ENCODE measurements at regions not wholly inside any gene's neighbourhood (a gene's known extent, or its start where the extent isn't known, plus 50 kb on each side); places are given as distances from the start of the nearest gene placed in this dataset.
"Not testable (repeated sequence)": the region's sequence is repeated elsewhere in the genome, so short reads cannot be mapped to it uniquely, and the experiment has no call there.

GRCh38 chrX:128973033-128973432, 550.3 kb downstream of the SMARCA1 start:
- no peak for DNase-seq (ENCODE audit: low read depth)

- DNase-seq (ENCODE audit: low read depth), result no peak
These were observed 562.0 kb downstream of the SMARCA1 start for GRCh38 chrX:128961290-128961689.

GRCh38 chrX:128954697-128955096, 568.6 kb downstream of the SMARCA1 start:
- DNase-seq (ENCODE audit: low read depth), result not testable (repeated sequence)

- no peak for DNase-seq (ENCODE audit: low read depth)
These were observed 592.2 kb downstream of the SMARCA1 start for GRCh38 chrX:128931071-128931470.

- no peak for DNase-seq (ENCODE audit: low read depth)
These were observed 593.8 kb downstream of the SMARCA1 start for GRCh38 chrX:128929271-128930057.

GRCh38 chrX:128928636-128929035, 594.7 kb downstream of the SMARCA1 start:
- DNase-seq (ENCODE audit: low read depth), result no peak

- no peak for DNase-seq (ENCODE audit: low read depth)
These were observed 595.9 kb downstream of the SMARCA1 start for GRCh38 chrX:128927363-128927762.

GRCh38 chrX:128906753-128907152, 616.5 kb downstream of the SMARCA1 start:
- no peak for DNase-seq (ENCODE audit: low read depth)

- DNase-seq (ENCODE audit: low read depth), result no peak
These were observed 622.3 kb downstream of the SMARCA1 start for GRCh38 chrX:128901018-128901417.

- no peak for DNase-seq (ENCODE audit: low read depth)
These were observed 625.7 kb downstream of the SMARCA1 start for GRCh38 chrX:128897621-128898020.

GRCh38 chrX:128891554-128891953, 631.7 kb downstream of the SMARCA1 start:
- DNase-seq (ENCODE audit: low read depth), result no peak

- DNase-seq (ENCODE audit: low read depth), result no peak
These were observed 638.9 kb downstream of the SMARCA1 start for GRCh38 chrX:128884430-128884829.

- no peak for DNase-seq (ENCODE audit: low read depth)
These were observed 639.6 kb downstream of the SMARCA1 start for GRCh38 chrX:128883650-128884049.

GRCh38 chrX:128870361-128870760, 652.9 kb downstream of the SMARCA1 start:
- no peak for DNase-seq (ENCODE audit: low read depth)

GRCh38 chrX:128862557-128862956, 660.7 kb downstream of the SMARCA1 start:
- DNase-seq (ENCODE audit: low read depth), result no peak

GRCh38 chrX:128848374-128848773, 674.9 kb downstream of the SMARCA1 start:
- no peak for DNase-seq (ENCODE audit: low read depth)

- no peak for DNase-seq (ENCODE audit: low read depth)
These were observed 676.9 kb downstream of the SMARCA1 start for GRCh38 chrX:128846385-128846784.

GRCh38 chrX:128818690-128819089, 704.6 kb downstream of the SMARCA1 start:
- DNase-seq (ENCODE audit: low read depth), result no peak

GRCh38 chrX:128816919-128817318, 706.4 kb downstream of the SMARCA1 start:
- no peak for DNase-seq (ENCODE audit: low read depth)

GRCh38 chrX:128807367-128807766, 715.9 kb downstream of the SMARCA1 start:
- DNase-seq (ENCODE audit: low read depth), result no peak

GRCh38 chrX:128805236-128805635, 718.1 kb downstream of the SMARCA1 start:
- DNase-seq (ENCODE audit: low read depth), result no peak

- no peak for DNase-seq (ENCODE audit: low read depth)
These were observed 718.5 kb downstream of the SMARCA1 start for GRCh38 chrX:128804828-128805227.

- no peak for DNase-seq (ENCODE audit: low read depth)
These were observed 723.2 kb downstream of the SMARCA1 start for GRCh38 chrX:128800138-128800537.

GRCh38 chrX:128783139-128783538, 730.9 kb upstream of the ACTRT1 start:
- DNase-seq (ENCODE audit: low read depth), result not testable (repeated sequence)

Measured in amniotic epithelial cell (primary cell).